ENCODE measurements at regions not wholly inside any gene's neighbourhood (a gene's known extent, or its start where the extent isn't known, plus 50 kb on each side); places are given as distances from the start of the nearest gene placed in this dataset.

GRCh38 chr11:86193297-86194095 is 51.1 kb upstream of the EED start:
- DNase-seq: peak; percentile 76

GRCh38 chr11:86192519-86193257 is 51.9 kb upstream of the EED start:
- no peak for DNase-seq

GRCh38 chr11:86191874-86192273 is 52.7 kb upstream of the EED start:
- DNase-seq: no peak

- no peak for DNase-seq
Observed at GRCh38 chr11:86187027-86187426, 57.5 kb upstream of the EED start.

- no peak for DNase-seq
Observed at GRCh38 chr11:86186386-86186785, 58.2 kb upstream of the EED start.

GRCh38 chr11:86185381-86185750 is 59.2 kb upstream of the EED start:
- no peak for DNase-seq

- no peak for DNase-seq
Observed at GRCh38 chr11:86184728-86185380, 59.7 kb upstream of the EED start.

GRCh38 chr11:86183694-86184093 is 60.9 kb upstream of the EED start:
- peak; percentile 21 for DNase-seq

- DNase-seq: peak; percentile 60
Observed at GRCh38 chr11:86182976-86183584, 61.5 kb upstream of the EED start.

- DNase-seq: no peak
Observed at GRCh38 chr11:86181379-86181778, 63.2 kb upstream of the EED start.

- DNase-seq: no peak
Observed at GRCh38 chr11:86180851-86181250, 63.7 kb upstream of the EED start.

- DNase-seq: no peak
Observed at GRCh38 chr11:86180423-86180822, 64.1 kb upstream of the EED start.

- no peak for DNase-seq
Observed at GRCh38 chr11:86179646-86180064, 64.9 kb upstream of the EED start.

GRCh38 chr11:86177302-86177701 is 67.3 kb upstream of the EED start:
- DNase-seq: no peak

GRCh38 chr11:86176165-86176884 is 68.2 kb upstream of the EED start:
- DNase-seq: peak; percentile 25

GRCh38 chr11:86175626-86176025 is 68.9 kb upstream of the EED start:
- DNase-seq: no peak

GRCh38 chr11:86175191-86175590 is 69.4 kb upstream of the EED start:
- no peak for DNase-seq

- DNase-seq: no peak
Observed at GRCh38 chr11:86174101-86175046, 70.2 kb upstream of the EED start.

- no peak for DNase-seq
Observed at GRCh38 chr11:86172894-86173293, 71.7 kb upstream of the EED start.

GRCh38 chr11:86171627-86172026 is 72.9 kb upstream of the EED start:
- DNase-seq: no peak

GRCh38 chr11:86167499-86168164 is 76.9 kb upstream of the EED start:
- no peak for DNase-seq

Data from CD4-positive, alpha-beta T cell treated with Interleukin-4 for 4 hours (primary cell).